ENCODE measurements at regions not wholly inside any gene's neighbourhood (a gene's known extent, or its start where the extent isn't known, plus 50 kb on each side); places are given as distances from the start of the nearest gene placed in this dataset.

DNA sequence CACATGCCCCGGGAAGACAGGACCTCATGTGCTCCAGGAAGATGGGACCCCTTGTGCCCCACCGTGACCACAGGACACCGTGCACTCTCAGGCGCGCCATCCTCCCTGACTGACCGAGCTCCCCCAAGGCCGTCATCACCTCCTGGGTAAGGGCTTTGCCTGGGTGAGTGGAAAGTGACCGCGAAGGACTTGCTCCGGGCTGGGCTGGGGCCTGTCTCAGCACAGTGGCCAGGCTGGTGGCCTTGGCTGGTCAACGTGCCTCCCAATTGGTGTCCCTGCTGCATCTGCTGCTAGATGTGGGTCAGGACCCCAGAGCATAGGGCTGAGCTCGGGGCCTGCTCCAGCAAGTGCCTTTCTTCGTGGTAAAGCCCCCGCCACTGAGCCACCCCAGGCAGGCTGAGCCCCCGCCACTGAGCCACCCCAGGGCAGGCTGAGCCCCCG lies 69.7 kb upstream of the CTDP1 start:
- no peak for DNase-seq

DNA sequence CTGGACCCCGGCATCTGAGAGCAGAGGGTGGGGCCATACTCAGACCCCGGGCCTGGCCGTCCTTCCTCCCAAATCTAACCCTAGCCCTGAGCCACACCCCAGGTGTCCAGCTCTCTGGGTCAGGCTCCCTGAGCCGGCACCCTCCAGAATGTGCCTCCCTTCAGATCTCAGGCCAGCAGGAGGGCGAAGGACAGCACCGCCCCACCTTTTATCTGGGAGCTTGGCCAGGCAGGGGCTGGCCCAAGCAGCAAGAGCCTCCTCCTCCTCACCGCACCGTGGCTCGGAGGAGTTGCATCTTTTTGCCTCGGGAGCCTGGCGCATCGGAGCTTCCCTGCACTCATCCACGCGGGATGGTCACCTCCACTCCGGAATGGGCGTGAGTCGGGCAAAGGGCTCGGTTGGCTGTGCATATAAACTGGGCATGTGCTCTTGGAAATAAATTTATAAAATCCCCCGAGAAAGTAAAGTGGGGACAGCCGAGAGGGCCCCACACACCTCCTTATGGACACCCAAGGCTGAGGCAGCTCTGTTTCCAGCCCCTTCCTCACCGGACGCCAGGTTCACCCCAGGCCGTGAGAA lies 69.1 kb upstream of the CTDP1 start:
- DNase-seq: no peak

DNA sequence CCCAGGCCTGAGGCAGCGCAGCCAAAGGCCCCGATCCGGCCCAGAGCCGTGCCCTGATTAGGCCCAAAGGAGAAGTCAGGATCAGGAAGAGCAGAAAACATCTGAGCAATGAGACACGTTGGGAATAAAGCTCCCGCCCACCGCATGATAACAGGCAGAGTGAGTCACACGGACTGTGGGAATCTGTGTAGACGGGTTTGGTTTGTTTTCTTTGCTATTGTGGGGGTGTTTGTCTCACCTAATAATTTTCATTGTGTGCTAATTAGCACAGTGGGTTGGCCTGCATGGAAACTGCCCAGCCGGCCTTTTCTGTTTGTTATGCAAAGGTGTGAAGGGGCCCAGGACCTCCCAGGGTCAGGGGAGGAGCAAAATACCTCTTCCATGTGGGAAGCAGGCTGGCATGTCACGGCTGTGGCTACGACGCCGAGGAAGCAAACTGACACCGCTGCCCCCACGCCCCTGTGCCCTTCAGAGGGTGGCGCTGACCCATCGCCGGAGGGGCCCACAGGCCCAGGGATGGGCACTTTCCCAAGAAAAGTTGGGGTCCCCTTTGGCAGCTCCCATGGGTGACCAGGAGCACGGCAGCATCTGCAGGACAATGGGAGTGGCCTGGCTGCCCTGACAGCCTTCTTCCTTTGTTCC lies 68.4 kb upstream of the CTDP1 start:
- peak in 2 of 3 donors; percentile 47 to 63 for DNase-seq

DNA sequence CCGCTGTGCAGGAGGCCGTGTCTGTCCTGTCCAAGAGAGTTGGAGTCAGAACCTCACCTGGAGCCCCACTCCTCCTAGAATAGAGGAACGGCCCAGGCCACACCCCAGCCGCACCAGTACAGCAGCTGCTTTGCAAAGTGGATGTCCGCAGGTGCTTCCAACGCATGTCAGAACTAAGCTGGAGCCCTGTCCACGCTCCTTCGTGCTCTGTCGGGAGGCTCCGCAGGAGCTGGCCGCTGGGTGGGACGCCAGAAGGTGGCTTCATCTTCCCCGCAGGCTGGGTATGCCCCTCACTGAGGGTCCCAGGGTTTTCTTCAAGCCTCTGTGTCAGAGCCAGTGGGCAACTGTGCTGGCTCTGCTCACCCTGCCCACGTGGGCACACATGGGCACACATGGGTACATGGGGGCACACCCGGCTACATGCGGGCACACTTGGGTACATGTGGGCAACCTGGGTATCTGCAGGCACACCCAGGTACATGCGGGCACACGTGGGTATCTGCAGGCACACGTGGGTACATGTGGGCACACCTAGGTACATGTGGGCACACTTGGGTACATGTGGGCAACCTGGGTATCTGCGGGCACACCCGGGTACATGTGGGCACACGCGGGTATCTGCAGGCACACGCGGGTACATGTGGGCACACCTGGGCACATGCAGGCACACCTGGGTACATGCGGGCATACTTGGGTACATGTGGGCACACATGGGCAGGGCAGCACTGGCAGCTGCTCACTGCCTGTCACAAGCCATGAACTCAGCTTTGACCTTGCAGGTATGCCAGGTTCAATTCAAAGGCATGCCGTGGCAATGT lies 67.1 kb upstream of the CTDP1 start:
- no peak for DNase-seq

DNA sequence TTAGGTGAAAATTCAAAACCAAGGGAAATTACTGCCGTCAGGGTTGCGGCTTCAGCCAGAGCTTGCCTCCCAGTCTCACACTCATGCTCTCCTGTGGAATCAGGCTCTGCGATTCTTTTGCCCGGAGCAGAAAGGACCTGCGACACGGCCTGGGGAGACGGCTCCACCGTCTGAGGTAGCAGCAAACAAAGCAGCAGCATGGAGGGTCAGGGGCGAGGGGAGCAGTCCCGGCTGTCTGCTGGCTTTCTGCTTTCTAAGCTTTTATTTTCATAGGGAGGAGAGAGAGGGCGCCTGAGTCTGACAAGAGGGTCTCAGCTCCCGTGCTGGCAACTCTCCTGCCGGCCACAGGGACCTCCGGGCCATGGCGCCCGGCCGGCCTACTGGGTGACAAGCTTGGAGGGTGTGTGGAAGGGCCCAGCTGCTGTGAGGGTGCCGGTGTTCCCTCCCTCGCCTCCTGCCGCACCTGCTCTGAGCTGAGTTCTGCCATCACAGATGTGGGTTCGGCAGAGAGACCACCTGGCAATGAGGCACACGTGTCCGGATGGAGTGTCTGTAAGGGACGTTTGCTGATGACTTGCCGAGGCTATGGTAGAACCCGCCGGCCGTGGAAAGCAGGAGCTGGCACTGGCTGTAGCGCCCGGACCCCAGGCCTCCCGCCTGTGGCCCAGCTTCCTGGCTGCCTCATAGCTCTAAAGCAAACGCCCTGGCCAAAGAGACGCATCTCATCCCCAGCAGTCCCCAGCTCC lies 66.2 kb upstream of the CTDP1 start:
- DNase-seq: no peak

DNA sequence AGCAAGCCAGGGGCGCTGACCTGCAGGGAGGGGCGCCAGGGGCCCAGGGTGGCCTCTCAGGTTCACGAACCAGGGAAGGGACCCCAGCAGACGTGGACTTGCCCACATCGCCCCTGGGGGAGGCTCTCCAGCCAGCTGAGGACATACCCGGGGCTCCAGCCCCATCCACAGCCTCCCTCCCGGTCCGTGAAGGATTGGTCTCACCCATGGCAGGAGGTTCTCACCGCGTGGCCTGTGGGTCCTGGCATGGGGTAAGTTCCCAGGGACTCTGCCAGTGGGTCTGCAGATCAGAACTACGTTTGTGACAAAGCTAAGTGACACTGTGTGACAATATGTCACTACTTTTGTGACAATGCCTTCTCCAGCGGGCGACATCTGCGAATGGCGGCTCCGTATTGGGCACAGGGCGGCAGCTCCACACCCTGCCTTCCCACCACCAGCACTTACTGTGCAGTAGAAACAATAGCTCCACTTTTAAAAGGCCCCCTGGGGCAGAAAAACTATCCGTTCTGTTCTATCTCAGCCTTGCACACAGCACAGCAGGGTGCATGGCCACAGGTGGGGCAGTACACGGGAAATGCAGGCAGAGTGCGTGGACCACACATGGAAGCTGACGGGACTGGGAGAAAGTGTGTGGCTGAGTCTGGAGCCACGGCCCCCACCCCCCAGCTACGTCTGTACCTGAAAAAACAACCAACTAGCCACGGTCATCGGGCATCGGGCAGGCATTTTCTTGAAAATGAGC lies 65.2 kb upstream of the CTDP1 start:
- DNase-seq: no peak

DNA sequence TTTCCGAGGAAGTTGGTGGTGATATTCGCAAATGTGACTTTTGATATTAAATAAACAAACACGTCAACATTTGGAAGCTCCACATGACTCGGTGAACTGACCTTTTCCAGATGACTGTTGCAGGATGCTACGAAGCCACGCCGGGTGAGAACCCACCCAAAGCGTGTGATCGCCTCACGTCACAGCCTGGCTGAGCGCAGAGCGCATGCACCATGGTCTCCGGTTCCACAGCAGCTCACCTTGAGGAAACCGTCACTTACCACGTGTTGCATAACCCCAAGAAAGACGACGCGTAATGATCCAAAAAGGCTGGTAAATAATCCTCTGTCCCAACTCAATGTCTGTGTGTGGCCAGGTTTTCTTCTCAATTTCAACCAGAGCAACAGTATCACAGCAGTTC lies 64.5 kb upstream of the CTDP1 start:
- no peak for DNase-seq

DNA sequence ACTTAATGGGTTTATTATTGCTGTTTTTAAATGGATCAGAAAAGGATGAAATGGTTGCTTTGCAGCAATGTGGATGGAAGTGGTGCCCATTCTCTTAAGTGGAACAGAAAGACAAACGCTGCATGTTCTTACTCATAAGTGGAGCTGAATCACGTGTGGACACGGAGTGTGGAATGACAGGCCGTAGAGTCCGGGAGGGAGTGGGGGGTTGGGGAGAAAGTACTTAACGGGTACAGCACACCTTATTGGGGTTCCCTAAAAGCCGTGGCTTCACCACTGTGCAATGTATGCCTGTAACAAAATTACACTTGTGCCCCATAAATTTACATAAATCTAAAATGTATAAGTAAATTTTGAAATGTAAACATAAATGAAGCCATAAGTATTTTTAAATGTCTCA lies 64.0 kb upstream of the CTDP1 start:
- no peak for DNase-seq

DNA sequence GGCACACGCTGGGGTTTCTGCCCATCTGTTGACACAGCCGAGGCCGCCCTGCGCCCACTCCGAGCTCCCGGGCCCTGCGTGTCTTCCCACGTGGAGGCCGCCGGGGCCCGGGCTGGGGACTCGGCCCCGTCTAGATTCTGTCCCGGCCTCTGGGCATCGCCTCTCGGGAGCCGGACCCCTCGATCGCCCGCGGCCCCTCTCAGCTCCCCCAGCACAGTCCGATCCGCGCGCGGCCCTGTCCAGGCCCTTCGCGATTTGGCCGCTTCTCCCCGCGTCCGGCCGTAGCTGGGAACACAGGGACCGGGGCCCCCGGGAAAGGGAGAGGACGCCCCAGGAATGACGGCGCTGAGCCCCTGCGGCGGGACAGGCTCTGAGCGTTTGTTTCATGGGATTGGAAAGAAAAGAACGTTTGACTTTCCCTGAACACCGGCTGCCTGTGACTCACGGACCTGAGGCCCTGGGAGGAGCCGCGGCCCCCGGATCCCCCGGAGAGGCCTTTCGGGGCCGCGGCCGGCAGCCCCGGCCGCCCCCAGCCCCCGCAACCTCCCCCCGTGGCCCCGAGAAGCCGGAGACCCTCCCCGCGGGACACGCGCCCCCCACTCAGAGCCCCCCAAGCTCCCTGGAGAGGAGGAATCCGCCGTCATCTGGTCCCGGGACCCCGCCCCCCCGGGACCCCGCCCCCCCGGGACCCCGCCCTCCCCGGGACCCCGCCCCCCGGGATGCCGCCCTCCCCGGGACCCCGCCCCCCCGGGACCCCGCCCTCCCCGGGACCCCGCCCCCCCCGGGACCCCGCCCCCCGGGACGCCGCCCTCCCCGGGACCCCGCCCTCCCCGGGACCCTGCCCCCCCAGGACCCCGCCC lies 62.7 kb upstream of the CTDP1 start:
- peak in 1 of 3 donors; percentile 33 for DNase-seq

DNA sequence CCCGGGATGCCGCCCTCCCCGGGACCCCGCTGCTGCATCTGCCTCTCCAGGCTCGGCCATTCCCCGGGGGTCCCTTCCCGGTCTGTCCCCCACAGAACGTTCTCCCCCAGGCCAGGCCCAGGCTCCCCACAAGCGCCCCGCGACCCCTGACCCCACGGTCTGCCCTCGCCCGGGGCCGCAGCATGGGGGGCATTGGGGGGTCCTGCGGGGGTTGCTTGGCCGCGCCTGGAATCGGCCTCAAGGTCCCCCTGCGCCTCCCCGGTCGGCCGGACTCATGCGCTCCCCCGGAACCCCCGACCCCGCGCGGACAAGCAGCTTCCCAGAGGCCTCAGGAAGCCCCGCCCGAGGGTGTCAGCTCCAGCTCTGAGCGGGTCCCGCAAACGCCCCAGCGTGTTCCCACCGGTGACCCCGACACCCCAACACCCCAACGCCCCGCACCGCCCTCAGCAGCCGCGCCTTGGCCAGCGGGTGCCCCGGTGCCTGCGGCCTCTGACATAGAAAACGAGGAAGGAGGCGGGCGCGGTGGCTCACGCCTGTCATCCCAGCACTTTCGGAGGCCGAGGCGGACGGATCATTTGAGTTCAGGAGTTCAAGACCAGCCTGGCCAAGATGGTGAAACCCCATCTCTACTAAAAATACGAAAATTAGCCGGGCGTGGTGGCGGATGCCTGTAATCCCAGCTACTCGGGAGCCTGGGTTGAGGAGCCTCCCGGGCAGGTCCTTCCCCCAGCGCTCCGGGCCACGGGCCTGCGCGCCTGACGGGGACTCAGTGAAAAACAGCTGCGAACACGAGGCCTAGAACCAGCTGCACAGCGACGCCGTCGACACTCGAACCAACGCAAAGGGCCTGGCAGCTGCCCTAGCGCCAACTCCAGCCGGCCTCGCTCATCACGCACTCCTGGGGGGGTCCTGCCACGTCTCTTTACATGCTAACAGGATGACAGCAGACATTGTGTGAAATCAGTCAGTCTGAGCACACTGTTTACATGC lies 61.8 kb upstream of the CTDP1 start:
- DNase-seq: no peak

DNA sequence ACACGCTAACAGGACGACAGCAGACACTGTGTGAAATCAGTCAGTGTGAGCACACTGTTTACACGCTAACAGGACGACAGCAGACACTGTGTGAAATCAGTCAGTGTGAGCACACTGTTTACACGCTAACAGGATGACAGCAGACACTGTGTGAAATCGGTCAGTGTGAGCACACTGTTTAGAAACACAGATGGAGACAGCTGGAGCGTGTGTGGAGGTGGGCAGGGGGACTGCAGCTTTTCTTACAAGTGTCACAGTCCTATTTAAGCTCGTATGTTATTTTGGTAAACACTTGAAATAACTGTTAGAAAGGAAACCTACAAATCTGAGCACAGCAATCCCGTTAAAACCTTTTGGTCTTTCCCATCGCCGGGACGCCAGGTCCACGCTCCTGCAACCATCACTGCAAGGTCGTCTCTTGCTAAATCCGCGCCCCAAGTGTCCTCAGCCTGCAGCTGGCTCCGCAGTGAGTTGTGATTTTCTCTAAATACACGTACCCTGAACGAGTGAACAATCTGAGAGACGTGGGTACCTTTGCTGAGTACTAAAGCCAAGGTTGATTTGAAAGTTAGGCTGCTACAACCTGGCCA lies 58.9 kb upstream of the CTDP1 start:
- no peak for DNase-seq

DNA sequence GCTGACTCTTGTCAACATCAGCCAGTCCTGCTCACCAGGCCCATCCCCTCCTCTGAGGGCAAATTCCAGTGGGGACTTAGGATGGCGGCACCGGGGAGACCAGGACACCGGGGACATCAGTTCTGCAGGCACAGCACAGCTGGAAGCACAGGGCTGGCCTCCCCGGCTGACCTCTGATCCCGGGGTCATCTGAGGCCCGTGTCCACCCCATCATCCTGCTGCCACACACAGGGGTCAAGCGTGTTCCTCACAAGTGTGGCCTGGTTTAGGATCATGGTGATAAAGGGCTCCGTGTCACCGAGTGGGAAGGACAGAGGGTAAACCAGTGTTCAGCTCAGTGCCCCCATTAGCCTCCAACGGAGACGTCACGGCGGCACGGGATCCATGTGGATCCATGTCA lies 58.1 kb upstream of the CTDP1 start:
- DNase-seq: no peak

DNA sequence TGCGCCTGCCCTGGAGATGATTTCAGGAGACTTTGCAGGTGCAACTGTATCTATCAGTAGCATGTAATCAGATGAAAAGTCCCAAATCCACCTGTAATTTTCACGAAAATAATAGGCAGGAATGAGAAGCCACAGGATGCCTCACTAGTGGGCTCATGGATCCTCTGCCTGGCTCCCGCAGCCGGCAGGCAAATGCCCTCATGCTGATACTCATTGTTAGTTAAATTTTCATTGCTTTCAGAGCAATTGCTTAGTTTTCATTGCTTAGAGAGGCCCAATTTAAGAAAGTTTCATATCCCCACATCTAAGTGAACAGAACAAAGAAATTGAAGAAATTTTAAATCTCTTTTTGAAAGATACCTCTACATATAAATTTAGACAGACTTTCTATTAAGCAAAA lies 57.6 kb upstream of the CTDP1 start:
- DNase-seq: no peak

DNA sequence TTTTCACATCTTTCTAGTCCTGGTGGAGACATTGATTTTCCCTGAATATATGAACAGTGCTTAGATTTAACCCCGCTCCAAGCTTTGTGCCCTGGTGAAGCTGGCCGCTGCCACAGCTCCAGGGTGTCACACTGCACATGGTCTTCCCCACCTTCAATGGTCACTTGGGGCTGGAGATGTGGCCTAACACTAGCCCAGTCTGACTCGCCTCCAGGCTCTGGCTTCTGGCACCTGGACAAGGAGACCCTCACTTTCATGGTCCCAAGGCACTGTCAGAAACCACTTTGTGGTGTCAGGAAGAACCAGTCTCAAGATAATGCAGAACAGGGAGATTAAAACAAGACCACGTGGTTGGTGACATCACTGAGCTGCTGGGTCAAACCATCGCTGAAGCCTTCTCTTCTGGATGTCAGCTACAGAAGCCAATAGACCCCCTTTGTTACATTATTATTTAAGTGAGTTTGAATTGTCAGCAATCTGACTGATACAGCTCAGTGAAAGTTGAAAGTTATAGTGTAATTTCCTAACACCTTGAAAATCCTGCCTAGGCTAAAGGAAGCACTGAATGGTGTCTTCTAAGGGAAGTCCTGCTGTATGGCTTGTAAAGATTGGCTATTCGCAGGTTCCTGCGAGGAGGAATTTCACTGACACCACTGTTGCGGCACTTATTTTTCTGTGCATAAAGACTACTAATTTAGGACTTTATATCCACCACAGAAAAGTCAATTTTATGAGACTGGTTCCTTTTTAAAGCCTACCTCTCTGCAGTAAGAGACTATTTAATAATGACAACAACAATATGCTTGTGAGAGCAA lies 55.0 kb upstream of the CTDP1 start:
- DNase-seq: no peak

DNA sequence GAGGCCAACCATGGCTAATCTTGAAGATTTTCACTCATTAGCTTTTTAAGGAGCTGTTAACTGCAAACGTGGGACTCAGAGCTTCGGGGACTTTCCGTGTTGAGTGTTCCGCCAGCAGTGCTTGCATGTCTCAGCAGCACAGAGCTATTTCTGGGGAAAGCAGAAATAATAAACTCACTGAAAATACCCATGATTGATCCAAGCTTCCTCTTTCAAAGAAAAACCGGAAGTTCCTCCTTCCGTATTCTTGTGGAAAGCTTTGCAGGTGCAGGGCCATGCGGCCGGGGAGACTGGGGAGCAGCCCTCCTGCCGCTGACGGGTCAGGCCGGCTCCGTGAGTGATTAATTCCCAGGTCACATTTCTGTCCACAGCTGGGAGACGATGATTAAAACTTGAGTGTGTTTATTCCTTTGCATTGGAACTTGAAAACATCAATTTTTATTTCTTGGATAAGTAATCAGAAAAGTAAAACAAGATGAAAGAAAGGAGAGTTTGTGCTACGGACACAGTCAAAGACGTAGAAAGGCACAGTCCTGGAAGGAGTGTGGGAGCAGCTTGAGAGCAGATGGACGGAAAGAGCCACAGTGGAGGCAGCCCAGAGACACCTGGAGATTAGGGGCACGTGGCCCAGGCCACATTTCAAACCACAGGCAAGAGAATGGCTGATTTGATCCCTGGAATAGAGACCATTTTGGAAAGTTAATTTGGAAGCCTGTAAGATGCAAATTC lies 54.2 kb upstream of the CTDP1 start:
- peak in 2 of 3 donors; percentile 20 to 65 for DNase-seq

DNA sequence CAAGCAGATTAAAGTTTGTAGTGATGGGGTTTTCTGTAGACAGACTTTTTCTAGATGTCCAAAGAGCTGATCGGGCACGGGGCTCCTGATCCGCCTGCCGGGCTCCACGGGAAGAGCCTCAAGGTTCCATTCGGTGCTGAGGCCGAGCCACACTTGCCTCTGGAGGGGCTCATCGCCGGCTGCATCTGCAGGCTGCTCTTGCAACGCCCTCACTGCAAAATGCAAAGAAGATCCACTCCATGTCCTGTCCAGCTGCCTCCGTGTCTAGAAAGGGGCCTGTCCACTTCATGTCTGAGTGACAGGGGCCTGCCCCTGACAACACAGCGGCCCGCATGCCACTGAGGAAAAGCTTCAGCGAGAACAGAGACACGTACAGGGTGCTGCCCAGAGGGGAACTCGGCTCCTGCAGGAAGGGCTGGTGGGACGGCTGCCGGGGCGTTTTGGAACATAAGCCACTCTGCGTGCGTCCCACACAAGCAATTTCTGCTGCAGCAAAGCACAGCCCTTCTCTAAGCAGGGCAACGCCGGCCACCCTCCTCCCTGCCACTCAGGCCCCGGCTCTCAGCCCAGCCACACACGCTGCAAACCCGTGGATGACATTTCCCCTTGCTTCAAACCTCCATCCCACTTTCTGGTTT lies 53.6 kb upstream of the CTDP1 start:
- DNase-seq: peak in 1 of 3 donors; percentile 41

All from muscle of back (tissue), 3 donors.